Endothelial cell of umbilical vein (primary cell): ENCODE measurements at regions not wholly inside any gene's neighbourhood (a gene's known extent, or its start where the extent isn't known, plus 50 kb on each side); places are given as distances from the start of the nearest gene placed in this dataset.

Experiments used
- BruUV-seq: library from RNA; stranded (reverse); fragments of 400-500 nt; replicated peaks from 2 replicates; lab custom pipeline; 2021; lab: Mats Ljungman, UMichigan
- CTCF ChIA-PET: fragments of 300-600, 350-600 bp; sonication (Branson Sonifier 250); formaldehyde crosslinking; loops from one replicate; lab custom pipeline; 2021; ENCODE audit warnings: antibody characterized with exemption, inconsistent platforms; lab: Charles Lee
- POLR2A ChIA-PET: fragments of 300-600, 350-600 bp; sonication (Branson Sonifier 250); formaldehyde crosslinking; loops from one replicate; lab custom pipeline; 2021; ENCODE audit warnings: antibody characterized with exemption, inconsistent platforms; lab: Charles Lee
- DNase-seq: peaks from one replicate; pipeline ENCODE4 v3.0.0-alpha.2; 2011; ENCODE audit warnings: low read depth, low spot score
- FAIRE-seq: peaks from 2 replicates; lab custom pipeline; 2011; peaks lifted over from hg19 to GRCh38; lab: Jason Lieb, UNC
- H2AFZ ChIP-seq: 2 replicates; pipeline ENCODE4 v1.6.0; 2012; ENCODE audit warnings: low read depth, low read length, control low read depth, inconsistent platforms
- H3K27ac ChIP-seq: 2 replicates; pipeline ENCODE4 v1.5.1; 2011; ENCODE audit warnings: low read depth, mild to moderate bottlenecking, control low read depth, low read length, moderate library complexity; ENCODE audit not compliant: insufficient read depth
- H3K27me3 ChIP-seq, 2 experiments: 2 replicates each; pipeline versions ENCODE4 v1.6.0 to v1.6.1; 2011; ENCODE audit warnings: low read length in 2 of 2, mixed read lengths in 1 of 2; ENCODE audit not compliant: control insufficient read depth in 2 of 2, insufficient read depth in 2 of 2
- H3K36me3 ChIP-seq, 2 experiments: 2 replicates in 1 of 2; 3 replicates in 1 of 2; pipeline ENCODE4 v1.5.1; 2011; ENCODE audit warnings: low read length in 2 of 2, mild to moderate bottlenecking in 1 of 2, moderate library complexity in 1 of 2; ENCODE audit not compliant: control insufficient read depth in 2 of 2, insufficient read depth in 2 of 2; ENCODE audit errors: extremely low read depth in 1 of 2
- H3K4me1 ChIP-seq: 3 replicates; pipeline ENCODE4 v1.5.1; 2011; ENCODE audit warnings: mild to moderate bottlenecking, low read length; ENCODE audit not compliant: control insufficient read depth, insufficient read depth; ENCODE audit errors: extremely low read depth
- H3K4me2 ChIP-seq: 2 replicates; pipeline ENCODE4 v1.6.1; 2011; ENCODE audit warnings: low read length, control low read depth, mixed read lengths; ENCODE audit not compliant: insufficient read depth
- H3K4me3 ChIP-seq, 3 experiments: fragments of 200-600 bp in 1 of 3; sonication (generic), shearing (Covaris generic) in 1 of 3; replicated peaks in 1 of 3; 2 replicates each; pipeline ENCODE4 v1.5.1; 2011 to 2016; ENCODE audit warnings: control low read depth in 3 of 3, low read length in 3 of 3, mild to moderate bottlenecking in 2 of 3, inconsistent platforms in 1 of 3, low read depth in 1 of 3, moderate library complexity in 1 of 3; ENCODE audit not compliant: insufficient read depth in 1 of 3
- H3K79me2 ChIP-seq: 2 replicates; pipeline ENCODE4 v1.6.0; 2012; ENCODE audit warnings: low read length, inconsistent platforms; ENCODE audit not compliant: control insufficient read depth, insufficient read depth
- H3K9ac ChIP-seq: replicated peaks from 2 replicates; pipeline ENCODE3; 2011; ENCODE audit warnings: low read length, control low read depth; ENCODE audit not compliant: insufficient read depth; ENCODE audit errors: extremely low read depth
- H3K9me1 ChIP-seq: replicated peaks from 3 replicates; pipeline ENCODE4 v1.6.0; 2011; ENCODE audit warnings: mild to moderate bottlenecking, low read length; ENCODE audit not compliant: control insufficient read depth, insufficient read depth; ENCODE audit errors: extremely low read depth
- H3K9me3 ChIP-seq: replicated peaks from 2 replicates; pipeline ENCODE4 v1.5.1; 2012; ENCODE audit warnings: low read length, inconsistent platforms; ENCODE audit not compliant: control insufficient read depth, insufficient read depth
- H4K20me1 ChIP-seq: replicated peaks from 2 replicates; pipeline ENCODE3; 2011; ENCODE audit warnings: mild to moderate bottlenecking, low read length; ENCODE audit not compliant: control insufficient read depth, insufficient read depth; ENCODE audit errors: extremely low read depth
- EZH2 ChIP-seq: IDR thresholded peaks from 2 replicates; pipeline ENCODE4 v1.6.1; 2012; ENCODE audit warnings: borderline replicate concordance, low read depth, mild to moderate bottlenecking, moderate library complexity, low read length, inconsistent platforms; ENCODE audit not compliant: severe bottlenecking
- FOS ChIP-seq: IDR thresholded peaks from 2 replicates; pipeline ENCODE4 v1.6.1; 2011; ENCODE audit warnings: mild to moderate bottlenecking, low read length, moderate library complexity, borderline replicate concordance; ENCODE audit not compliant: insufficient read depth
- GATA2 ChIP-seq: IDR thresholded peaks from 2 replicates; pipeline ENCODE4 v1.7.0; 2011; ENCODE audit warnings: low read depth, mild to moderate bottlenecking, moderate library complexity, mixed read lengths, low read length; ENCODE audit not compliant: insufficient read length, insufficient read depth
- JUN ChIP-seq: IDR thresholded peaks from 2 replicates; pipeline ENCODE4 v1.6.1; 2011; ENCODE audit warnings: borderline replicate concordance, low read depth; ENCODE audit not compliant: insufficient read length, insufficient read depth
- MAX ChIP-seq: IDR thresholded peaks from 2 replicates; pipeline ENCODE4 v1.6.1; 2011; ENCODE audit not compliant: insufficient read depth, insufficient read length
- MYC ChIP-seq: IDR thresholded peaks from one replicate; pipeline ENCODE4 v1.6.1; 2011; ENCODE audit warnings: mild to moderate bottlenecking, low read depth, low read length
- POLR2A ChIP-seq: IDR thresholded peaks from 2 replicates; pipeline ENCODE4 v1.6.1; 2012; ENCODE audit warnings: low read depth, mild to moderate bottlenecking, control low read depth, low read length
- POLR2AphosphoS5 ChIP-seq: IDR thresholded peaks from 2 replicates; pipeline ENCODE4 v1.6.1; 2012; ENCODE audit warnings: low read depth, mild to moderate bottlenecking, control low read depth, low read length, moderate library complexity; ENCODE audit not compliant: insufficient read depth
- dilution Hi-C: fragments of 300-500 bp; cut with MboI; formaldehyde crosslinking; loops from one replicate; pipeline ENCODE4 v1.15.0; 2019; ENCODE audit warnings: low sequenced_read_pairs; ENCODE audit not compliant: extremely low pct_ligation_motif_present
- intact Hi-C: fragments of 100-400 bp; cut with micrococcal nuclease; formaldehyde crosslinking; loops from one replicate; pipeline ENCODE4 v1.10.0; 2022
- TF ChIP-seq, protein P1 (sequence below), 2 donors: IDR thresholded peaks; 1 replicate in 1 of 2; 2 replicates in 1 of 2; pipeline ENCODE4 v1.5.1; 2011; ENCODE audit warnings: low read length in 2 of 2, mild to moderate bottlenecking in 2 of 2, moderate library complexity in 2 of 2, control low read depth in 1 of 2, inconsistent platforms in 1 of 2, low read depth in 1 of 2; ENCODE audit not compliant: insufficient read depth in 1 of 2; ENCODE audit errors: extremely low read depth in 1 of 2

DNA sequence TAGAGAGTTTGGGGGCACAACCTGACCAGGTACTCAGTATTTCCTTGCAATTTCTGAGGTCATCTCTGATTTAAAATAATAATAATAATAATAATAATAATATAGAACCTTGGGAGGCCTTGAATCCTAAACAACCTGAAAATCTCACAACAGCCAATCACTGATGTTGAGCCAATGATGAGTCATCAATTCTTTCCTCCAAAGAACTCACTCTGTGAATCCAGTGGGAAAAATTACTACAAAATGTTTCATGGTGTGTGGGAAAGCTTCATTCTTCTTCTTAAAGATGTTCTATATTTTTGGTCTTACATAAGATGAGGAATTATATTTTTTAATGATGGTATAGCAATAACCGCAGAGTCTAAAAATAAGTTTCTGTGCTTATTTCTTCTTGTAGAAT is 594.6 kb downstream of the EFNB2 start:
- POLR2A ChIA-PET: interaction anchor here (0.6 kb wide), 1 partner anchor 654 kb away, joined by 12 read pairs; no protein-coding TSS in a partner anchor
- Histone ChIP-seq H3K4me3 (no peak overlapping the region), H3K9me1 (no peaks in the 10 kb centered on the region), H3K9ac (no peak overlapping the region), H3K36me3 (no peaks in the 10 kb centered on the region), H3K79me2 (no peaks in the 10 kb centered on the region), H3K4me2 (no peak overlapping the region), H2AFZ (no peak overlapping the region), H3K9me3 (no peaks in the 10 kb centered on the region), H4K20me1 (no peaks in the 10 kb centered on the region), H3K27me3 (no peaks in the 10 kb centered on the region), H3K27ac (no peak overlapping the region), H3K4me1 (no peaks in the 10 kb centered on the region)
- BruUV-seq: no TSS peak
- FAIRE-seq (no peak), DNase-seq (no peak)
- intact Hi-C loops (no loop called here), dilution Hi-C loops (no loop called here)
- CTCF ChIA-PET: no interaction called here
- TF ChIP-seq POLR2A (no peak), JUN (peak; percentile 10)

GRCh38 chr13:105937451-105937850 is 598.0 kb downstream of the EFNB2 start:
- BruUV-seq: no TSS peak
- Histone ChIP-seq H3K36me3 (no peaks in the 10 kb centered on the region), H3K79me2 (no peaks in the 10 kb centered on the region), H3K4me1 (no peaks in the 10 kb centered on the region), H2AFZ (no peak overlapping the region), H3K27ac (no peak overlapping the region), H3K9ac (no peak overlapping the region), H3K9me3 (no peaks in the 10 kb centered on the region), H3K4me2 (no peak overlapping the region), H3K4me3 (no peak overlapping the region), H3K27me3 (no peaks in the 10 kb centered on the region), H3K9me1 (no peaks in the 10 kb centered on the region), H4K20me1 (no peaks in the 10 kb centered on the region)
- intact Hi-C loops: no loop called here
- FAIRE-seq (no peak), DNase-seq (no peak)
- dilution Hi-C loops: no loop called here
- POLR2A ChIA-PET: no interaction called here
- TF ChIP-seq GATA2 (no peak), MYC (no peak), FOS (no peak), POLR2A (no peak), POLR2AphosphoS5 (no peak), JUN (no peak), MAX (no peak), EZH2 (no peak)
- TF ChIP-seq, protein P1, sequence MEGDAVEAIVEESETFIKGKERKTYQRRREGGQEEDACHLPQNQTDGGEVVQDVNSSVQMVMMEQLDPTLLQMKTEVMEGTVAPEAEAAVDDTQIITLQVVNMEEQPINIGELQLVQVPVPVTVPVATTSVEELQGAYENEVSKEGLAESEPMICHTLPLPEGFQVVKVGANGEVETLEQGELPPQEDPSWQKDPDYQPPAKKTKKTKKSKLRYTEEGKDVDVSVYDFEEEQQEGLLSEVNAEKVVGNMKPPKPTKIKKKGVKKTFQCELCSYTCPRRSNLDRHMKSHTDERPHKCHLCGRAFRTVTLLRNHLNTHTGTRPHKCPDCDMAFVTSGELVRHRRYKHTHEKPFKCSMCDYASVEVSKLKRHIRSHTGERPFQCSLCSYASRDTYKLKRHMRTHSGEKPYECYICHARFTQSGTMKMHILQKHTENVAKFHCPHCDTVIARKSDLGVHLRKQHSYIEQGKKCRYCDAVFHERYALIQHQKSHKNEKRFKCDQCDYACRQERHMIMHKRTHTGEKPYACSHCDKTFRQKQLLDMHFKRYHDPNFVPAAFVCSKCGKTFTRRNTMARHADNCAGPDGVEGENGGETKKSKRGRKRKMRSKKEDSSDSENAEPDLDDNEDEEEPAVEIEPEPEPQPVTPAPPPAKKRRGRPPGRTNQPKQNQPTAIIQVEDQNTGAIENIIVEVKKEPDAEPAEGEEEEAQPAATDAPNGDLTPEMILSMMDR (IDR thresholded peaks at IDR 0.05; ENCODE audit: extremely low read depth in 1 of 2, insufficient read depth in 1 of 2, low read depth in 1 of 2, low read length in 2 of 2): no peak
- CTCF ChIA-PET: no interaction called here
